ENCODE measurements at regions not wholly inside any gene's neighbourhood (a gene's known extent, or its start where the extent isn't known, plus 50 kb on each side); places are given as distances from the start of the nearest gene placed in this dataset.

DNA sequence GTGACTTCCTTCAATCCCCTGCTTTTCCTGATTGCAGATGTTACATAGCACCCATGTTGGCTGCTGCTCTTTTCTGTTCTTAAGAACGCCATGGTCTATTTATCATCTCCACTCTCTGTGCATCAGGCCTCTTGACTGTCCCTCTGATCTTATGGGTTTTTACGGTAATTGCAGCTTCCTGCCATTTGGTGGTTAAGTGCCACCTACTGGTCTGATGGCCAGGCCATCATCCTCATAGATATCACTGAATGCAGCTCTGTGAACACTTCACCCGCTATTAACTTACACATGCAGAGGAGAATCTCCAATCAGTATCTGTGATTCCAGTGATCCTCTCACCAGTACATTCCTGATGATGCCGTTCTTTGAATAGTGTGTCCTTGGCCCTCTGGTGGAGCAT is 382.4 kb downstream of the TRAM1L1 start:
- Histone ChIP-seq H3K27me3 (no peaks in the 10 kb centered on the region), H3K27ac (no peak overlapping the region), H3K4me3 (no peak overlapping the region), H3K9me3 (ENCODE audit: low read depth) (no peaks in the 10 kb centered on the region), H3K4me1 (ENCODE audit: low read depth) (no peaks in the 10 kb centered on the region), H3K36me3 (no peaks in the 10 kb centered on the region)
- DNase-seq (ENCODE audit: low read depth in 1 of 2, low spot score in 1 of 2): no peak
- TF ChIP-seq, protein P1, sequence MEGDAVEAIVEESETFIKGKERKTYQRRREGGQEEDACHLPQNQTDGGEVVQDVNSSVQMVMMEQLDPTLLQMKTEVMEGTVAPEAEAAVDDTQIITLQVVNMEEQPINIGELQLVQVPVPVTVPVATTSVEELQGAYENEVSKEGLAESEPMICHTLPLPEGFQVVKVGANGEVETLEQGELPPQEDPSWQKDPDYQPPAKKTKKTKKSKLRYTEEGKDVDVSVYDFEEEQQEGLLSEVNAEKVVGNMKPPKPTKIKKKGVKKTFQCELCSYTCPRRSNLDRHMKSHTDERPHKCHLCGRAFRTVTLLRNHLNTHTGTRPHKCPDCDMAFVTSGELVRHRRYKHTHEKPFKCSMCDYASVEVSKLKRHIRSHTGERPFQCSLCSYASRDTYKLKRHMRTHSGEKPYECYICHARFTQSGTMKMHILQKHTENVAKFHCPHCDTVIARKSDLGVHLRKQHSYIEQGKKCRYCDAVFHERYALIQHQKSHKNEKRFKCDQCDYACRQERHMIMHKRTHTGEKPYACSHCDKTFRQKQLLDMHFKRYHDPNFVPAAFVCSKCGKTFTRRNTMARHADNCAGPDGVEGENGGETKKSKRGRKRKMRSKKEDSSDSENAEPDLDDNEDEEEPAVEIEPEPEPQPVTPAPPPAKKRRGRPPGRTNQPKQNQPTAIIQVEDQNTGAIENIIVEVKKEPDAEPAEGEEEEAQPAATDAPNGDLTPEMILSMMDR (IDR thresholded peaks at IDR 0.05; ENCODE audit: low read depth, low read length): no peak

DNA sequence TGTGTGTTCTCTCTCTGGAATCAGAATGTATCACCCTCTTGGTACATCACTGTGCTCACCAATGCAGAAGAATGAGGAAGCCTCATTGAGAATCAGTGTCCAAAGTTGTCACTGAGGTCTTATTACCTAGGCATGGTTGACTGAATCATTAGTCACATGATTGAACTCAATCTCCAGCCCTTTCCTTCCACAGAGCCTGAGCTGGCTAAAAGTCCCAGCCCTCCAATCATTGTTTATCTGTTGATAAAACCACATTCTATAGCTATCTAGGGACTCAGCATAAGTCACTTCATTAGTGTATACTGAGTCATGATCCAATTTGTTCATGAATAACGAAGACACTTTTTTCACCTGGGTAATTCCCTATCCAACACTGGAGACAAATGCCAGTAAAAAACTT is 396.8 kb downstream of the TRAM1L1 start:
- no peaks in the 10 kb centered on the region for H3K4me1 ChIP-seq (ENCODE audit: low read depth)
- DNase-seq (ENCODE audit: low read depth in 1 of 2, low spot score in 1 of 2): no peak
- no peaks in the 10 kb centered on the region for H3K9me3 ChIP-seq (ENCODE audit: low read depth)
- no peak overlapping the region for H3K4me3 ChIP-seq
- no peak overlapping the region for H3K27ac ChIP-seq
- TF ChIP-seq, protein P1 (IDR thresholded peaks at IDR 0.05; ENCODE audit: low read depth, low read length): no peak
- no peaks in the 10 kb centered on the region for H3K27me3 ChIP-seq
- no peaks in the 10 kb centered on the region for H3K36me3 ChIP-seq

DNA sequence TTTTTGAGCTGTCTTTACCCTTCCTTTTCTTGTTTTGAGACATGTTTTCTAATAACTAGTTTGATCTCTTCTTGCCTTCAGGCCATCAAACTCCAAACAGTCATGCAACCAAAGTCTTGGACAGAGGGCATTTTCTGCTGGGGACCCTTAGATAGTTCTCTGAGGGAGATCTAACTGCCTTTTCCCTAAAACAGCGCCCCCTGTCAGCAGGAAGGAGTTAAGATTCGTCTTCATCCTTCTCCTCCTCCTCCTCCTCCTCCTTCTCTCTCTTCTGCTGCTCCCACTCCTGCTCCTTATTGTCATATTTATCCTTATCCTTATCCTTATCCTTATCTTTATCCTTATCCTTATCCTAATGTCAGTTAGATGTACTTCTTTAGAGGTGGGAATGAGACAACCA is 417.2 kb downstream of the TRAM1L1 start:
- DNase-seq (ENCODE audit: low read depth in 1 of 2, low spot score in 1 of 2): no peak

DNA sequence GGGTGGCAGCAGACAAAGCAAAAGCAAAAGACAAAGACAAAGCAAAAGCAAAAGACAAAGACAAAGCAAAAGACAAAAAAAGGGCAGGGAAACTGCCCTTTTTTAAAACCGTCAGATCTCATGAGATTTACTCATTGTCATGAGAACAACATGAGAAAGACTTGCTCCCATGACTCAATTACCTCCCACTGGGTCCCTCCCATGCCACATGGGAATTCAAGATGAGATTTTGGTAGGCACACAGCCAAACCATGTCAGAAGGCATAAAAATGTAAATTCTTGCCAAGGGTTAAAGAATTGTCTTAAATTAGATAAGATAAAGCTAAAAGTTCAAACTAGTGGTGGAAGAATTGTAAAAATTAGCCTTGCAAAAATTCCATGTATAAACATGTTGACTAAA is 419.7 kb downstream of the TRAM1L1 start:
- Histone ChIP-seq H3K9me3 (ENCODE audit: low read depth) (no peaks in the 10 kb centered on the region), H3K27ac (no peak overlapping the region), H3K4me1 (ENCODE audit: low read depth) (no peaks in the 10 kb centered on the region), H3K27me3 (no peaks in the 10 kb centered on the region), H3K4me3 (no peak overlapping the region), H3K36me3 (no peaks in the 10 kb centered on the region)
- DNase-seq (ENCODE audit: low read depth in 1 of 2, low spot score in 1 of 2): no peak
- TF ChIP-seq, protein P1 (IDR thresholded peaks at IDR 0.05; ENCODE audit: low read depth, low read length): no peak

More for the DNA sequence above, 417.2 kb downstream of the TRAM1L1 start:
- Histone ChIP-seq H3K36me3 (no peaks in the 10 kb centered on the region), H3K9me3 (ENCODE audit: low read depth) (no peaks in the 10 kb centered on the region), H3K27ac (no peak overlapping the region), H3K4me1 (ENCODE audit: low read depth) (no peaks in the 10 kb centered on the region), H3K27me3 (no peaks in the 10 kb centered on the region), H3K4me3 (no peak overlapping the region)
- TF ChIP-seq, protein P1 (IDR thresholded peaks at IDR 0.05; ENCODE audit: low read depth, low read length): no peak

DNA sequence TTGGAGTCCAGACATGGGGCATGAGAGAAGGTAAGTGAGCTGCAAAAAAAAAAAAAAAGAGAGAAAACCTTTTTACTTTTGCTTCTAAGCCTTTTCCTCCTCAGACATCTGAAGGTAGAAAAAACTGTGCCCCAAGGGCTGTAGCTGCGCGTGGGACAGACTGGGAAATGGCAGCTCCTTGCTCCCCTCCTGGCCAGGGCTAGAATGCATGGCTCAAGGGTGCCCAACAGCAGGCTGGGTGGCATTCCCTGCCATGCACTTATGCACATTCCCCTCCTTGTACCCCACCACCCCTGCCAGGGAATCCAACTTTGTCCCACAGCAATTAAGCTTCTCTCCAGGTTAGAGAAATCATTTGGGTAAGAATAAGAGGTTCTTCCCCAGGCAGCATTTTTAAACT is 421.2 kb downstream of the TRAM1L1 start:
- DNase-seq (ENCODE audit: low read depth in 1 of 2, low spot score in 1 of 2): no peak
- H3K4me3 ChIP-seq: no peak overlapping the region
- H3K9me3 ChIP-seq (ENCODE audit: low read depth): no peaks in the 10 kb centered on the region
- no peaks in the 10 kb centered on the region for H3K4me1 ChIP-seq (ENCODE audit: low read depth)
- TF ChIP-seq, protein P1 (IDR thresholded peaks at IDR 0.05; ENCODE audit: low read depth, low read length): no peak
- no peak overlapping the region for H3K27ac ChIP-seq
- no peaks in the 10 kb centered on the region for H3K36me3 ChIP-seq
- no peaks in the 10 kb centered on the region for H3K27me3 ChIP-seq

DNA sequence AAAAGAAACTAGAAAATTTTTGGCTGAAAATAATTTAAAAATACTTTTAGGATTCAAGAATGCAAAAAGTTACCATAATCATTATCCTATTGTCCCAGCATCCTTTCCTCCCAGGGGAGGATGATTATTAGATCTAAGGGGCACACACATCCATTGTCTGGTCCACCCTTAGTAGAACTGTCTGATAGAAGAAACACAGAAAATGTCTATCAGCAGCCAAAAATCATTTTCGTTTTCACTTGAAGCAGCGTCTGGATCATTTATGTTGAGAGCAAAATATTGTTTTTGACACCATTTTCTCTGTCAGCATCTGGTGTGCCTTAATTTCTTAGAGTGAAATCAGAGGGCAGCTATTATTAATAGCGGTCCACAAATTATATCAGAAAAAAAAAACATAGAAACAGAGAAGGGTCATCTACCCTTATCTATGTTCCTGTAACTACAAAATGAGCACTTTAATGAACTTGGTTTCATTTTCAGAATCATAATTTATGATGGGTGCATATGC is 446.3 kb downstream of the TRAM1L1 start:
- TF ChIP-seq, protein P1 (IDR thresholded peaks at IDR 0.05; ENCODE audit: low read depth, low read length): no peak
- H3K27ac ChIP-seq: no peak overlapping the region
- no peaks in the 10 kb centered on the region for H3K27me3 ChIP-seq
- no peak for DNase-seq (ENCODE audit: low read depth in 1 of 2, low spot score in 1 of 2)
- no peak overlapping the region for H3K4me3 ChIP-seq
- no peaks in the 10 kb centered on the region for H3K36me3 ChIP-seq
- H3K4me1 ChIP-seq (ENCODE audit: low read depth): no peaks in the 10 kb centered on the region
- no peaks in the 10 kb centered on the region for H3K9me3 ChIP-seq (ENCODE audit: low read depth)
